ENCODE measurements at regions not wholly inside any gene's neighbourhood (a gene's known extent, or its start where the extent isn't known, plus 50 kb on each side); places are given as distances from the start of the nearest gene placed in this dataset.

DNA sequence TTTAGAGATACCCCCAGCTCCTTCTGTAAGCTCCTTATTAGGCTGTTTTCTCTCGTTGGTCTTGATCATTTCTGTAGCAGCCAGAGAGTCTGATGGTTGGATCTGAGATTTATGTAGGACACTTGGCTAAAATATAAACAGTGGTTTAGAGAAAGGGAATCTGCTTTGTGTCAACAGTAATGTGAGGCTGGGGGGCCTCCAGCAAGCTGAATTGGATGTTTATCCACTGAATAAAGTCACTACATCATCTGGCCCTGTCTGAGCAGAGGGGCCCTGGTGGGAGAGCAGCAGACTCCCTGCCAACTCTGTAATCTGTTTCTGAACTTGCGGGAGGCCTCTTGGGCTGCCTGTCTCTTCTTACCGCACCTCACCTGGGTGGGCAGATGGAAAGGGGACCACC is 328.5 kb upstream of the PLET1 start:
- no peaks in the 10 kb centered on the region for H3K36me3 Mint-ChIP-seq (ENCODE audit: low read depth)
- ATAC-seq (ENCODE audit: poor library complexity) (no peak), DNase-seq (no peak)
- H3K4me3 ChIP-seq (ENCODE audit: low read length): no peak overlapping the region
- H3K27me3 Mint-ChIP-seq: no peaks in the 10 kb centered on the region
- TF ChIP-seq, protein P1, sequence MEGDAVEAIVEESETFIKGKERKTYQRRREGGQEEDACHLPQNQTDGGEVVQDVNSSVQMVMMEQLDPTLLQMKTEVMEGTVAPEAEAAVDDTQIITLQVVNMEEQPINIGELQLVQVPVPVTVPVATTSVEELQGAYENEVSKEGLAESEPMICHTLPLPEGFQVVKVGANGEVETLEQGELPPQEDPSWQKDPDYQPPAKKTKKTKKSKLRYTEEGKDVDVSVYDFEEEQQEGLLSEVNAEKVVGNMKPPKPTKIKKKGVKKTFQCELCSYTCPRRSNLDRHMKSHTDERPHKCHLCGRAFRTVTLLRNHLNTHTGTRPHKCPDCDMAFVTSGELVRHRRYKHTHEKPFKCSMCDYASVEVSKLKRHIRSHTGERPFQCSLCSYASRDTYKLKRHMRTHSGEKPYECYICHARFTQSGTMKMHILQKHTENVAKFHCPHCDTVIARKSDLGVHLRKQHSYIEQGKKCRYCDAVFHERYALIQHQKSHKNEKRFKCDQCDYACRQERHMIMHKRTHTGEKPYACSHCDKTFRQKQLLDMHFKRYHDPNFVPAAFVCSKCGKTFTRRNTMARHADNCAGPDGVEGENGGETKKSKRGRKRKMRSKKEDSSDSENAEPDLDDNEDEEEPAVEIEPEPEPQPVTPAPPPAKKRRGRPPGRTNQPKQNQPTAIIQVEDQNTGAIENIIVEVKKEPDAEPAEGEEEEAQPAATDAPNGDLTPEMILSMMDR (IDR thresholded peaks at IDR 0.05): no peak
- H3K27ac Mint-ChIP-seq: no peak overlapping the region
- H3K36me3 ChIP-seq (ENCODE audit: insufficient read depth, low read length): no peaks in the 10 kb centered on the region
- H3K4me1 ChIP-seq (ENCODE audit: insufficient read depth, low read length): peaks cover 4% of the 10 kb centered on the region
- ChIA-PET POLR2A (no interaction called here), CTCF (interaction anchor here (0.8 to 1.6 kb wide), 2 partner anchors 370 to 700 kb away, joined by 3 to 6 read pairs; no protein-coding TSS in a partner anchor)
- no peaks in the 10 kb centered on the region for H3K9me3 ChIP-seq (ENCODE audit: control insufficient read depth in 1 of 2, insufficient read depth in 1 of 2, low read length in 2 of 2)
- H3K4me1 Mint-ChIP-seq (ENCODE audit: low read depth): peaks cover 5% of the 10 kb centered on the region
- no peak overlapping the region for H3K27ac ChIP-seq (ENCODE audit: low read depth in 1 of 2, low read length in 2 of 2)
- H3K9me3 Mint-ChIP-seq: no peaks in the 10 kb centered on the region
- intact Hi-C loops (cut with DNase I, micrococcal nuclease): no loop called here
- H3K4me3 Mint-ChIP-seq: no peak overlapping the region
- no peaks in the 10 kb centered on the region for H3K27me3 ChIP-seq (ENCODE audit: control insufficient read depth in 1 of 2, insufficient read depth in 2 of 2, low read length in 2 of 2)

DNA sequence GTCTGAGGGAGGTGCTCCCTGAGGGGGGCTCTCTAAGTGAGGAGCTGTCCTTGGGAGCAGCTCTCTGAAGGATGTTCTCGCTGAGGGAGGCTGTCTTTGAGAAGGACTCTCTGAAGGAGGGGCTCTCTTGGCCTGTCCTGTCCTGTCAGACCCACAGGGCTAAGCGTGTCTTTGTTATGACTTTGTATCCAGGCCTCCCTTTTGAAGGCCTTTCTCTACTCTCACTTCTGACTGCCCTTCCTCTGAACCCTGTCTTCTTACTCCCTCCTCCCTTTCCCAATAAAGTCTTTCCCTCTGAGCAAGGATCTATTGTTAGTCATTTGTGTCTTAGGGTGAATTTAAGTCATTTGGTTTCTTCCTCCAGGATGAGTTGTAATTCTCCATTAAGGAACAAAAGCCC is 330.1 kb upstream of the PLET1 start:
- ChIA-PET POLR2A (no interaction called here), CTCF (no interaction called here)
- H3K27me3 ChIP-seq (ENCODE audit: control insufficient read depth in 1 of 2, insufficient read depth in 2 of 2, low read length in 2 of 2): no peaks in the 10 kb centered on the region
- ATAC-seq (ENCODE audit: poor library complexity) (no peak), DNase-seq (no peak)
- H3K9me3 Mint-ChIP-seq: no peaks in the 10 kb centered on the region
- no peak overlapping the region for H3K4me3 ChIP-seq (ENCODE audit: low read length)
- no peak overlapping the region for H3K27ac Mint-ChIP-seq
- TF ChIP-seq, protein P1 (IDR thresholded peaks at IDR 0.05): no peak
- intact Hi-C loops (cut with DNase I, micrococcal nuclease): no loop called here
- H3K9me3 ChIP-seq (ENCODE audit: control insufficient read depth in 1 of 2, insufficient read depth in 1 of 2, low read length in 2 of 2): no peaks in the 10 kb centered on the region
- H3K36me3 ChIP-seq (ENCODE audit: insufficient read depth, low read length): no peaks in the 10 kb centered on the region
- H3K4me1 ChIP-seq (ENCODE audit: insufficient read depth, low read length): peaks cover 4% of the 10 kb centered on the region
- no peak overlapping the region for H3K27ac ChIP-seq (ENCODE audit: low read depth in 1 of 2, low read length in 2 of 2)
- H3K4me1 Mint-ChIP-seq (ENCODE audit: low read depth): peaks cover 5% of the 10 kb centered on the region
- H3K4me3 Mint-ChIP-seq: no peak overlapping the region
- no peaks in the 10 kb centered on the region for H3K27me3 Mint-ChIP-seq
- no peaks in the 10 kb centered on the region for H3K36me3 Mint-ChIP-seq (ENCODE audit: low read depth)

DNA sequence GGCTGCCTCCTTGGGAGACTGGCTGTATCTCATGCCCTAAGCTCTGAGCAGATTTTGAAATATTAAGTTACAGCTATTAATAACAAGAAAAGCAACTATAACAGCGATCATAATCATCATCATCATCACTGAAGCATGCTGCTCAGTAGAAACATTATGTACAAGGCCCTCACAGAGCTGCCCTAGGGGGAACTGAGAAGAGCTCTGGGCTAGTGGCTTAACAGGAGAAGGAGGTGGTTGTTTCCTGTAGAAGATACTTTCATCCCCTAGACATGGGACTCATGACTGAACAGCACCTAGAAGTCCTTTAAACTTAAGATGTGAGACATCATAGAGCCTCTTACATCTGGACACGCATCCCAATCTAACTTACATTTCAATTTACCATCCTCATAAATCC is 332.8 kb upstream of the PLET1 start:
- H3K27ac ChIP-seq (ENCODE audit: low read depth in 1 of 2, low read length in 2 of 2): no peak overlapping the region
- DNase-seq (no peak), ATAC-seq (ENCODE audit: poor library complexity) (no peak)
- TF ChIP-seq, protein P1 (IDR thresholded peaks at IDR 0.05): no peak
- Mint-ChIP-seq H3K27me3 (no peaks in the 10 kb centered on the region), H3K9me3 (no peaks in the 10 kb centered on the region), H3K4me3 (no peak overlapping the region), H3K36me3 (ENCODE audit: low read depth) (no peaks in the 10 kb centered on the region), H3K4me1 (ENCODE audit: low read depth) (peaks cover 6% of the 10 kb centered on the region), H3K27ac (no peak overlapping the region)
- POLR2A ChIA-PET: no interaction called here
- peaks cover 1% of the 10 kb centered on the region for H3K4me1 ChIP-seq (ENCODE audit: insufficient read depth, low read length)
- no peak overlapping the region for H3K4me3 ChIP-seq (ENCODE audit: low read length)
- H3K36me3 ChIP-seq (ENCODE audit: insufficient read depth, low read length): no peaks in the 10 kb centered on the region
- intact Hi-C loops (cut with DNase I, micrococcal nuclease): no loop called here
- CTCF ChIA-PET: no interaction called here
- H3K9me3 ChIP-seq (ENCODE audit: control insufficient read depth in 1 of 2, insufficient read depth in 1 of 2, low read length in 2 of 2): no peaks in the 10 kb centered on the region
- no peaks in the 10 kb centered on the region for H3K27me3 ChIP-seq (ENCODE audit: control insufficient read depth in 1 of 2, insufficient read depth in 2 of 2, low read length in 2 of 2)

Measured in CD4-positive, alpha-beta T cell (primary cell).